HepG2 (cell line): ENCODE measurements at regions not wholly inside any gene's neighbourhood (a gene's known extent, or its start where the extent isn't known, plus 50 kb on each side); places are given as distances from the start of the nearest gene placed in this dataset.

Experiments used
- ATAC-seq: fragments of 200-7000 bp; cut with Tn5 transposase; 3 replicates; pipeline ENCODE4 v1.9.1; 2020; ENCODE audit warnings: mild to moderate bottlenecking, moderate library complexity
- BruUV-seq: library from RNA; stranded (reverse); fragments of 400-500 nt; replicated peaks from 2 replicates; lab custom pipeline; 2021; lab: Mats Ljungman, UMichigan
- CTCF ChIA-PET: fragments of 300-600 bp; formaldehyde crosslinking; extraction: SDS; loops from one replicate; lab custom pipeline; 2021; ENCODE audit warnings: low total read pairs, inconsistent platforms, low intra/inter-chr PET ratio; lab: Yijun Ruan, JAX
- POLR2A ChIA-PET: fragments of 350-600 bp; sonication (Branson Sonifier 250); formaldehyde crosslinking; loops from one replicate; lab custom pipeline; 2020; ENCODE audit warnings: antibody characterized with exemption, inconsistent platforms; lab: Yijun Ruan, JAX
- DNase-seq: peaks from one replicate; pipeline ENCODE4 v3.0.0-alpha.2; 2015; ENCODE audit warnings: low spot score
- FAIRE-seq: peaks from 3 replicates; lab custom pipeline; 2011; peaks lifted over from hg19 to GRCh38; lab: Jason Lieb, UNC
- H2AFZ ChIP-seq: one replicate; pipeline ENCODE4 v1.6.1; 2011; ENCODE audit warnings: low read length, inconsistent platforms
- H3K27ac ChIP-seq: fragments of 300-600 bp; 3 replicates; pipeline ENCODE4 v1.8.0; 2011; ENCODE audit warnings: mixed run types, mild to moderate bottlenecking, mixed read lengths, low read length, inconsistent platforms; ENCODE audit not compliant: insufficient read depth; ENCODE audit errors: extremely low read length
- H3K27me3 ChIP-seq, 2 experiments: fragments of 200-600 bp in 1 of 2; 2 replicates in 1 of 2; 3 replicates in 1 of 2; pipeline versions ENCODE4 v1.6.0 to v1.8.0; 2011; ENCODE audit warnings: low read length in 2 of 2, mild to moderate bottlenecking in 2 of 2, moderate library complexity in 2 of 2, inconsistent platforms in 1 of 2; ENCODE audit not compliant: insufficient read depth in 2 of 2, control insufficient read depth in 1 of 2
- H3K36me3 ChIP-seq, 2 experiments: fragments of 200-600 bp in 1 of 2; replicated peaks in 1 of 2; 2 replicates in 1 of 2; 3 replicates in 1 of 2; pipeline versions ENCODE4 v1.5.1 to v1.8.0; 2011; ENCODE audit warnings: low read length in 2 of 2, inconsistent platforms in 1 of 2; ENCODE audit not compliant: insufficient read depth in 2 of 2, control insufficient read depth in 1 of 2
- H3K4me1 ChIP-seq: 2 replicates; pipeline ENCODE4 v1.5.1; 2012; ENCODE audit warnings: low read length, inconsistent platforms; ENCODE audit not compliant: insufficient read depth
- H3K4me2 ChIP-seq: 2 replicates; pipeline ENCODE4 v1.6.0; 2011; ENCODE audit warnings: low read depth, low read length, inconsistent platforms
- H3K4me3 ChIP-seq, 3 experiments: fragments of 200-600 bp in 1 of 3; sonication (generic), shearing (Covaris generic) in 1 of 3; replicated peaks in 1 of 3; 2 replicates each; pipeline ENCODE4 v1.5.1; 2011 to 2016; ENCODE audit warnings: low read length in 3 of 3, inconsistent platforms in 2 of 3, low read depth in 2 of 3, mild to moderate bottlenecking in 2 of 3, control low read depth in 1 of 3, mixed read lengths in 1 of 3; ENCODE audit not compliant: insufficient read depth in 1 of 3
- H3K79me2 ChIP-seq: one replicate; pipeline ENCODE4 v1.6.1; 2011; ENCODE audit warnings: low read length, inconsistent platforms; ENCODE audit not compliant: insufficient read depth
- H3K9ac ChIP-seq: 2 replicates; pipeline ENCODE4 v1.6.0; 2011; ENCODE audit warnings: mild to moderate bottlenecking, low read depth, low read length, inconsistent platforms; ENCODE audit not compliant: insufficient read depth
- H3K9me3 ChIP-seq: 2 replicates; pipeline ENCODE4 v1.5.1; 2012; ENCODE audit warnings: mild to moderate bottlenecking, low read length
- H4K20me1 ChIP-seq: 2 replicates; pipeline ENCODE4 v1.6.0; 2011; ENCODE audit warnings: inconsistent platforms, mild to moderate bottlenecking, low read length, moderate library complexity; ENCODE audit not compliant: insufficient read depth
- GLI4 ChIP-seq: sonication (generic); formaldehyde crosslinking; IDR thresholded peaks from 2 replicates; pipeline ENCODE4 v1.5.1; 2020; ENCODE audit warnings: missing genetic modification reagents, mild to moderate bottlenecking, moderate library complexity, borderline replicate concordance
- PPARG ChIP-seq: conservative IDR thresholded peaks from 2 replicates; pipeline ENCODE4 v1.6.1; 2016; ENCODE audit warnings: missing biosample characterization, missing genetic modification reagents
- RORA ChIP-seq: sonication (generic); formaldehyde crosslinking; IDR thresholded peaks from 2 replicates; pipeline ENCODE4 v1.5.0; 2020; ENCODE audit warnings: mild to moderate bottlenecking, missing genetic modification reagents, moderate library complexity
- SAP130 ChIP-seq: IDR thresholded peaks from 2 replicates; pipeline ENCODE4 v1.6.1; 2016; ENCODE audit warnings: low read depth
- SMARCC2 ChIP-seq: fragments of 450-650 bp; IDR thresholded peaks from 2 replicates; pipeline ENCODE4 v1.6.1; 2017; ENCODE audit warnings: antibody characterized with exemption, mild to moderate bottlenecking
- WGBS: methylation state at CpG from one replicate; pipeline ENCODE4 v1.1.6; 2017; ENCODE audit warnings: low lambda C conversion rate; 5-methylcytosine and 5-hydroxymethylcytosine counted together
- in situ Hi-C: cut with HindIII; loops from 2 replicates; pipeline ENCODE4 v1.10.0; 2017; ENCODE audit warnings: low pct_unique_long_range_greater_than_20kb; ENCODE audit not compliant: extremely low pct_ligation_motif_present
- intact Hi-C: fragments of 100-400 bp; cut with micrococcal nuclease; formaldehyde crosslinking; loops from one replicate; pipeline ENCODE4 v1.10.0; 2022; ENCODE audit not compliant: unreplicated experiment
- TF ChIP-seq, protein P1 (sequence below): sonication (generic); formaldehyde crosslinking; IDR thresholded peaks from 2 replicates; pipeline ENCODE4 v1.9.0; 2021; ENCODE audit warnings: missing genetic modification reagents, borderline replicate concordance

DNA sequence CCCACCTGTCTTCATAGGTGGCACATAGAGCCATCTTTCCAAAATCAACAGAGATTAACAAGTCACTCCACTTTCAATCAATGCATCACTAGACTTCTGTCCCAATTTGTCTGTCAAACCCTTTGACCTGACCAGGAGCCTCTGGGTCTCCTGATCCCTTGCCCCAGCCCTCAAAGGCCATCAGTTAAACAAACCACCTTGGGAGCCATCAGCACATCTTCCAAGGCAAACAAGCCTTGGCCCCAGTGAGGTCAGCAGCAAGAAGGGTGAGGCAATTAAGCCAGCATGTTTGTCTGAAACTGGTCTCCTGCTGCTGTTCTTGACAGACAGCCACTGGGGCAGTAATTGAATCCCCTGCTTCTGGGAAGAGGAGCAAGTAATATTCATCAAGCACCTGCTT is 742.8 kb upstream of the TBX3 start (continued):
- peak; percentile 79 for TF ChIP-seq PPARG (CRISPR knock-in tag)

DNA sequence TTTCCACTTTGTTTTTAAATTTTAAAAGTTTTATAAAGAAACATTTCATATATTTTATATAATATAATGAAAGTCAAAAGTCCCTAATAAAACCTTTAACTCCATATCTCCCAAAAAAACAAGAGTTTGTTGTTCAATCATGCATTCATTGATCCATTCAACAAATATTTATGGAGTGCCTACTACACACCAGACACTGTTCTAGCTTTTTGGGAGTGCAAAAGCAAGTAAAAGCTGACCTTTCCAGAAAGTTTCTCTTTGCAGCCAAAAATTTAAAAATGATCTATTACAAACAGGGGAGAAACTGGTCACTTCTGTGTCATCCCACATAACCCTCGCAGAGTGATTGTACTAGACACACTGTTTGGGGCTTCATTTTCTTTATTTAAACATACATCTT is 740.0 kb upstream of the TBX3 start:
- DNase-seq (no peak), ATAC-seq (no peak), FAIRE-seq (no peak)
- no peaks in the 10 kb centered on the region for H3K27me3 ChIP-seq
- no peak for TF ChIP-seq GLI4
- TF ChIP-seq SAP130 (CRISPR knock-in tag), result no peak
- TF ChIP-seq RORA (CRISPR knock-in tag), result 0 out of 2 replicates have a peak, but pooled peaks have one; percentile 4
- no peak for TF ChIP-seq SMARCC2
- TF ChIP-seq, protein P1, sequence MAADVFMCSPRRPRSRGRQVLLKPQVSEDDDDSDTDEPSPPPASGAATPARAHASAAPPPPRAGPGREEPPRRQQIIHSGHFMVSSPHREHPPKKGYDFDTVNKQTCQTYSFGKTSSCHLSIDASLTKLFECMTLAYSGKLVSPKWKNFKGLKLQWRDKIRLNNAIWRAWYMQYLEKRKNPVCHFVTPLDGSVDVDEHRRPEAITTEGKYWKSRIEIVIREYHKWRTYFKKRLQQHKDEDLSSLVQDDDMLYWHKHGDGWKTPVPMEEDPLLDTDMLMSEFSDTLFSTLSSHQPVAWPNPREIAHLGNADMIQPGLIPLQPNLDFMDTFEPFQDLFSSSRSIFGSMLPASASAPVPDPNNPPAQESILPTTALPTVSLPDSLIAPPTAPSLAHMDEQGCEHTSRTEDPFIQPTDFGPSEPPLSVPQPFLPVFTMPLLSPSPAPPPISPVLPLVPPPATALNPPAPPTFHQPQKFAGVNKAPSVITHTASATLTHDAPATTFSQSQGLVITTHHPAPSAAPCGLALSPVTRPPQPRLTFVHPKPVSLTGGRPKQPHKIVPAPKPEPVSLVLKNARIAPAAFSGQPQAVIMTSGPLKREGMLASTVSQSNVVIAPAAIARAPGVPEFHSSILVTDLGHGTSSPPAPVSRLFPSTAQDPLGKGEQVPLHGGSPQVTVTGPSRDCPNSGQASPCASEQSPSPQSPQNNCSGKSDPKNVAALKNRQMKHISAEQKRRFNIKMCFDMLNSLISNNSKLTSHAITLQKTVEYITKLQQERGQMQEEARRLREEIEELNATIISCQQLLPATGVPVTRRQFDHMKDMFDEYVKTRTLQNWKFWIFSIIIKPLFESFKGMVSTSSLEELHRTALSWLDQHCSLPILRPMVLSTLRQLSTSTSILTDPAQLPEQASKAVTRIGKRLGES (CRISPR knock-in tag), result no peak
- H3K9ac ChIP-seq, result peak overlapping the region; percentile 51
- H3K9me3 ChIP-seq, result no peaks in the 10 kb centered on the region
- BruUV-seq, result no TSS peak
- H4K20me1 ChIP-seq, result no peaks in the 10 kb centered on the region
- H3K79me2 ChIP-seq, result no peaks in the 10 kb centered on the region
- H3K4me1 ChIP-seq, result peaks cover 98% of the 10 kb centered on the region
- ChIA-PET CTCF (no interaction called here), POLR2A (interaction anchor here (0.9 to 5.5 kb wide), 14 partner anchors 10 to 768 kb away, joined by 3 to 99 read pairs (median 6); partner anchors contain the start of gene TBX3)
- peak overlapping the region; percentile 20; the same call in 1 of the 2 replicates for H3K4me2 ChIP-seq
- in situ Hi-C loops (no loop called here), intact Hi-C loops (loop anchor here (5.0 kb wide), 1 partner anchor 767 kb away; no protein-coding TSS in a partner anchor)
- H3K27ac ChIP-seq, result peak overlapping the region; percentile 86
- 57% methylated on average over 1 of the region's 1 CpG for WGBS
- H2AFZ ChIP-seq, result no peak overlapping the region
- H3K36me3 ChIP-seq, result no peaks in the 10 kb centered on the region
- no peak overlapping the region for H3K4me3 ChIP-seq
